ENCODE measurements at regions not wholly inside any gene's neighbourhood (a gene's known extent, or its start where the extent isn't known, plus 50 kb on each side); places are given as distances from the start of the nearest gene placed in this dataset.

- DNase-seq: no peak
Observed at GRCh38 chr14:99067141-99067920, 204.7 kb downstream of the BCL11B start.

- DNase-seq: no peak
Observed at GRCh38 chr14:99067927-99068326, 204.1 kb downstream of the BCL11B start.

GRCh38 chr14:99069946-99070345 is 202.1 kb downstream of the BCL11B start:
- no peak for DNase-seq

GRCh38 chr14:99072433-99072832 is 199.6 kb downstream of the BCL11B start:
- no peak for DNase-seq

GRCh38 chr14:99072956-99073355 is 199.0 kb downstream of the BCL11B start:
- no peak for DNase-seq

GRCh38 chr14:99073431-99073830 is 198.6 kb downstream of the BCL11B start:
- DNase-seq: no peak

GRCh38 chr14:99075061-99075460 is 196.9 kb downstream of the BCL11B start:
- no peak for DNase-seq

- no peak for DNase-seq
Observed at GRCh38 chr14:99075771-99076375, 196.1 kb downstream of the BCL11B start.

GRCh38 chr14:99077076-99077843 is 194.7 kb downstream of the BCL11B start:
- DNase-seq: no peak

GRCh38 chr14:99077844-99078236 is 194.2 kb downstream of the BCL11B start:
- no peak for DNase-seq

- no peak for DNase-seq
Observed at GRCh38 chr14:99078426-99078825, 193.6 kb downstream of the BCL11B start.

GRCh38 chr14:99079061-99079727 is 192.8 kb downstream of the BCL11B start:
- DNase-seq: no peak

GRCh38 chr14:99080306-99080705 is 191.7 kb downstream of the BCL11B start:
- DNase-seq: no peak

- no peak for DNase-seq
Observed at GRCh38 chr14:99081156-99081765, 190.7 kb downstream of the BCL11B start.

GRCh38 chr14:99081880-99082279 is 190.1 kb downstream of the BCL11B start:
- no peak for DNase-seq

- DNase-seq: no peak
Observed at GRCh38 chr14:99093532-99094517, 178.2 kb downstream of the BCL11B start.

GRCh38 chr14:99094901-99095300 is 177.1 kb downstream of the BCL11B start:
- no peak for DNase-seq

- no peak for DNase-seq
Observed at GRCh38 chr14:99095369-99095768, 176.6 kb downstream of the BCL11B start.

GRCh38 chr14:99098199-99098598 is 173.8 kb downstream of the BCL11B start:
- no peak for DNase-seq

- no peak for DNase-seq
Observed at GRCh38 chr14:99099051-99099787, 172.8 kb downstream of the BCL11B start.
